ENCODE measurements at regions not wholly inside any gene's neighbourhood (a gene's known extent, or its start where the extent isn't known, plus 50 kb on each side); places are given as distances from the start of the nearest gene placed in this dataset.

GRCh38 chr5:129395247-129395646, 64.9 kb upstream of the ADAMTS19 start:
- H3K4me1 ChIP-seq = no peaks in the 10 kb centered on the region
- H3K9me3 ChIP-seq = no peaks in the 10 kb centered on the region
- H3K4me3 ChIP-seq = no peak overlapping the region
- no peaks in the 10 kb centered on the region for H3K36me3 ChIP-seq (replicated peaks)
- no peaks in the 10 kb centered on the region; the same call in 1 of the 2 replicates for H3K27me3 ChIP-seq (ENCODE audit: low read depth)
- DNase-seq (ENCODE audit: low spot score in 2 of 2) = no peak
- in situ Hi-C loops (cut with MboI; ENCODE audit: low sequenced_read_pairs) = no loop called here

DNA sequence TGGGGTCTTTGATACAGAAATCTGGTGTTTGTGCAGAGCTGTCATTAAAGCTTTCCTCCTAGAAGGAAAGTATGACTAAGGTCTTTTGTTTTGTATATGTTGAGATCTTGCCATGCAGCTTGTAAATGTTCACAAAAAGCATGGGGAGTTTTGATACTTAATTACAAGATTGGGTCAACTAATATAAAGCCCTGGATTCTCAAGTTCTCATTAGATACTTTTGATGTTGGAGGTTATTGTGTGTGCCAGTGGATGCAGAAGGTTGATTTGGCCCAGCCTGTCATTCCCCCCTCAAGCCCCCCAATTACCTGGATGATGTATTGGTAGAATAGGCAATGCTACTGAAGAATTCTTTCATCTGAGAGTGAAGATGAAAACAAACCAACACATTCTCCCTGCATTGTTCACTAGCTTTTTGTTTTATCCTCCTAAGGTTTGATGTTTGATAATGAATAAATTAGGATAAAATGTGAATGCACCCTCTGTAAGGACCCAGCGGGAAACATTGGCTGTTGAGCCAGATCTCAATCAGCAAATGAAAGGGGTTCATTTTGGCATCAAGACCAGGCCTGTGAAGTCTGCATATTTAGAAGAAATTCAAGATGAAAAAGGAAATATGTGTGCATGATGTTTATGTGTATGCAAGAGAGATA, 61.9 kb upstream of the ADAMTS19 start:
- no peak overlapping the region for H3K4me3 ChIP-seq
- H3K36me3 ChIP-seq (replicated peaks) = no peaks in the 10 kb centered on the region
- no peaks in the 10 kb centered on the region for H3K4me1 ChIP-seq
- DNase-seq (ENCODE audit: low spot score in 2 of 2) = no peak
- H3K27me3 ChIP-seq (ENCODE audit: low read depth) = no peaks in the 10 kb centered on the region; the same call in 1 of the 2 replicates
- H3K9me3 ChIP-seq = no peaks in the 10 kb centered on the region
- in situ Hi-C loops (cut with MboI; ENCODE audit: low sequenced_read_pairs) = no loop called here

GRCh38 chr5:129399069-129399468, 61.0 kb upstream of the ADAMTS19 start:
- in situ Hi-C loops (cut with MboI; ENCODE audit: low sequenced_read_pairs) = no loop called here
- Histone ChIP-seq H3K27me3 (ENCODE audit: low read depth) (no peaks in the 10 kb centered on the region), H3K9me3 (no peaks in the 10 kb centered on the region), H3K36me3 (replicated peaks) (no peaks in the 10 kb centered on the region), H3K4me3 (no peak overlapping the region), H3K4me1 (no peaks in the 10 kb centered on the region)
- DNase-seq (ENCODE audit: low spot score in 2 of 2) = no peak

DNA sequence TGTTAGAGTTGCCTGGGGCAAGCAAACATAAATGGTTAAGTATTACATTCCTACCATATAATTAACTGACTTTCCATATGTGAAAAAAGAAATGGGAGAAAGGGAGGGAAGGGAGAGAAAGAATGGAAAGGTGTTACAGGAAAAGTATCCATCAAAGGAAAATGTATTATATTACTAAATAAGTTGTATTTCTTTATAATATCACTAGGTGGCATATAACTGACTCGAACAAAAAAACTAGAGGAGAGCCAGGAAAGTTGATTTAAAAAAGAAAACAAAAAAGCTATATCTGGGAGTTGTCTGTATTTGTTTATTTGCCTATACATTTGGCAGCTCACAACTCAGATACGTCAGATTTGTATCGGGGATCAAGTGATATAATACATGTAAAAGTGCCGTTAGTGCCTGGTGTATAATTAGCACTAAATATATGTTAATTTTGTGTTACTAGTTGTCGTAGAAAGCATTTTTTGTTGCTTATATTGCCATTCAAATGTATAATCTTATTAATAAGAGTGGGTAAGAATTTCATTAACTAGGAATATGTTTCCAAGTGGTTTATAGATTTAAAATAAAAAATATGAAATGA, 59.6 kb upstream of the ADAMTS19 start:
- no peak for DNase-seq (ENCODE audit: low spot score in 2 of 2)
- Histone ChIP-seq H3K9me3 (no peaks in the 10 kb centered on the region), H3K27me3 (ENCODE audit: low read depth) (no peaks in the 10 kb centered on the region), H3K4me1 (no peaks in the 10 kb centered on the region), H3K4me3 (no peak overlapping the region), H3K36me3 (replicated peaks) (no peaks in the 10 kb centered on the region)
- in situ Hi-C loops (cut with MboI; ENCODE audit: low sequenced_read_pairs) = no loop called here

DNA sequence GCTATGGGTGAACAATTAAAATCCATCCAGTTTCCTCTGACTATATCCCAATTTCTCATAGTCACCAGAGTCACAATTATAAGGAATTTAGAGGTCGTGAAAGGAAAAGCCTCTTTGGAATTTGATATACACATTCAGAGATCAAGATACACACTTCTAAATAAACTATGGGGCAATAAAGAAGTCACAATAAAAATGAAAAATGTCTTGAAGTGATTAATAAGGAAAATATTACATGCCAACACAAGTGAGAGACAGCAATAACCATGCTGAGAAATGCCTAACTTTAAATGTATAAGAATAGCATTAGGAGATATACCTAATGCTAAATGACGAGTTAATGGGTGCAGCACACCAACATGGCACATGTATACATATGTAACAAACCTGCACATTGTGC, 54.9 kb upstream of the ADAMTS19 start:
- Histone ChIP-seq H3K4me1 (no peaks in the 10 kb centered on the region), H3K36me3 (replicated peaks) (no peaks in the 10 kb centered on the region), H3K9me3 (no peaks in the 10 kb centered on the region), H3K4me3 (no peak overlapping the region), H3K27me3 (ENCODE audit: low read depth) (no peaks in the 10 kb centered on the region; the same call in 1 of the 2 replicates)
- DNase-seq (ENCODE audit: low spot score in 2 of 2) = no peak
- in situ Hi-C loops (cut with MboI; ENCODE audit: low sequenced_read_pairs) = no loop called here

DNA sequence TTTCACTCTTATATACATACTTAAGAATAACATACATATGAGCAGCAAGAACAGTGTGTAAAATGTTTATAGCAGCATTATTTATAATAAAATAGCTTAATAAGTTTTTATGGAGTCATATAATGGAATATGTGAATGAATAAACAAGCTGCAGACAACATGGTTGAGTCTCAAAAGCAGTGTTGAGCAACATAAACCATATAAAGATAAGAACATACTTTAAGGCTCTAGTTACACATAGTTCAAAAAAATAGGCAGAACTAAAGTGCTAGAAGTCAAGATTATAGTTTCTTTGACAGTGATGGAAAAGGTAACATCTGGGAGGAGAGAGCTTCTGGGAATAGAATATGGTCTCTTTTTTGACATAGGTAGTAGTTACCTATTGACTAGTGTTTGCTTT, 53.7 kb upstream of the ADAMTS19 start:
- Histone ChIP-seq H3K4me1 (no peaks in the 10 kb centered on the region), H3K27me3 (ENCODE audit: low read depth) (no peaks in the 10 kb centered on the region; the same call in 1 of the 2 replicates), H3K36me3 (replicated peaks) (no peaks in the 10 kb centered on the region), H3K4me3 (no peak overlapping the region), H3K9me3 (no peaks in the 10 kb centered on the region)
- no peak for DNase-seq (ENCODE audit: low spot score in 2 of 2)
- in situ Hi-C loops (cut with MboI; ENCODE audit: low sequenced_read_pairs) = no loop called here
